22Rv1 (cell line): ENCODE measurements at regions not wholly inside any gene's neighbourhood (a gene's known extent, or its start where the extent isn't known, plus 50 kb on each side); places are given as distances from the start of the nearest gene placed in this dataset.
A peak's percentile ranks its signal among the peaks of the same experiment; 100 is the strongest.

ENCODE experiments used
- H3K27ac ChIP-seq: fragments of 450-650 bp; 2 replicates; pipeline ENCODE4 v1.5.1; 2017
- CTCF ChIP-seq: fragments of 450-650 bp; IDR thresholded peaks from 2 replicates; pipeline ENCODE4 v1.5.1; 2017; ENCODE audit warnings: mild to moderate bottlenecking
- ZFX ChIP-seq: fragments of 450-650 bp; IDR thresholded peaks from 2 replicates; pipeline ENCODE4 v1.6.1; 2017; ENCODE audit warnings: antibody characterized with exemption, borderline replicate concordance

- no peak overlapping the region for H3K27ac ChIP-seq
- no peak for TF ChIP-seq CTCF
- TF ChIP-seq ZFX: no peak
These were observed 59.2 kb downstream of the FAM47A start for GRCh38 chrX:34072906-34073305.

GRCh38 chrX:34063616-34064015 lies 68.5 kb downstream of the FAM47A start:
- no peak overlapping the region for H3K27ac ChIP-seq
- TF ChIP-seq ZFX: no peak
- TF ChIP-seq CTCF: no peak

- no peak for TF ChIP-seq ZFX
- peak; percentile 5; the same call in 1 of the 2 replicates for TF ChIP-seq CTCF
- no peak overlapping the region for H3K27ac ChIP-seq
These were observed 74.1 kb downstream of the FAM47A start for GRCh38 chrX:34058005-34058404.

GRCh38 chrX:34053931-34054330 lies 78.2 kb downstream of the FAM47A start:
- no peak overlapping the region for H3K27ac ChIP-seq
- TF ChIP-seq ZFX (no peak), CTCF (no peak)
